Tibial nerve (tissue), 4 donors: ENCODE measurements at regions not wholly inside any gene's neighbourhood (a gene's known extent, or its start where the extent isn't known, plus 50 kb on each side); places are given as distances from the start of the nearest gene placed in this dataset.

ENCODE experiments used
- CTCF ChIP-seq, 5 experiments: fragments of 200-600 bp in 3 of 5; fragments of 450-650 bp in 2 of 5; sonication (generic) in 3 of 5; IDR thresholded peaks; one replicate each; pipeline ENCODE4 v1.5.1; 2016 to 2019; ENCODE audit warnings: antibody characterized with exemption in 5 of 5, mild to moderate bottlenecking in 3 of 5, moderate library complexity in 2 of 5
- EP300 ChIP-seq, 2 donors: sonication (generic); formaldehyde crosslinking; IDR thresholded peaks; one replicate each; pipeline ENCODE4 v1.6.1; 2017; ENCODE audit warnings: antibody characterized with exemption in 2 of 2, mild to moderate bottlenecking in 1 of 2
- POLR2A ChIP-seq, 2 donors: fragments of 450-650 bp; IDR thresholded peaks; one replicate each; pipeline ENCODE4 v1.6.1; 2017; ENCODE audit warnings: antibody characterized with exemption in 2 of 2, mild to moderate bottlenecking in 2 of 2, moderate library complexity in 2 of 2

DNA sequence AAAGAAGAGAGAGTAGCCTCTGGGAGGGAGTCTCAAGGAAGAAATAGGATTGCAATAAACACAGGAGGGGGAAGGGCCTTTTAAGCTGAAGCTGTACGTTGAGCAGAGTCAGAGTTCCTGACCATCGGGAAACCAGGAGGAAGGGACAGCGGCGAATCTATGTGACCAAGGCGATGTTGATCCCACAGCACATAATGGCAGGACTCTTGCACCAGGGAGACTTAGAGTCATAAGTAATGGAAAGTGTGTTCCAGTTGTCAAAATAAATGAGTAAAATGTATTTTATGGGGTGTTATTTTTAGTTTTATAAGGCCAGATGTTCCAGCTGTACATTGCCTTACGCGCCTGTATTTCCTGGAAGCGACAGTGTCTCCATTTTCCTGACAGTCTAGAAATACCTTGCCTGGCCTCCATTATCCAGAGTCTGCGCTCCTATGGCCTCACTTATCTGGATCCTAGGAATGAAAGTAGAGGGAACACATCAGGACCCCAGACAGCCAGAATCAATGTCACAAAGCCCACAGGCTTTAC is 152.8 kb upstream of the COPS8 start:
- no peak for TF ChIP-seq CTCF (IDR thresholded peaks at IDR 0.05)
- no peak for TF ChIP-seq EP300 (IDR thresholded peaks at IDR 0.05)
- TF ChIP-seq POLR2A (IDR thresholded peaks at IDR 0.05): no peak
